ENCODE measurements at regions not wholly inside any gene's neighbourhood (a gene's known extent, or its start where the extent isn't known, plus 50 kb on each side); places are given as distances from the start of the nearest gene placed in this dataset.

GRCh38 chr11:110858547-110858921 is 146.3 kb upstream of the ARHGAP20 start:
- TF ChIP-seq E2F4 (CRISPR knock-in tag; IDR thresholded peaks at IDR 0.05; ENCODE audit: borderline replicate concordance, low read depth) (no peak), ZNF232 (CRISPR knock-in tag; IDR thresholded peaks at IDR 0.05) (no peak), CTCF (IDR thresholded peaks at IDR 0.05) (no peak), USF2 (CRISPR knock-in tag; IDR thresholded peaks at IDR 0.05) (no peak), NR2C2 (CRISPR knock-in tag; IDR thresholded peaks at IDR 0.05) (no peak), ETV6 (CRISPR knock-in tag; IDR thresholded peaks at IDR 0.05) (no peak), ZNF423 (CRISPR knock-in tag; IDR thresholded peaks at IDR 0.05) (no peak), TEAD4 (CRISPR knock-in tag; IDR thresholded peaks at IDR 0.05) (no peak), ZSCAN18 (CRISPR knock-in tag; IDR thresholded peaks at IDR 0.05) (no peak), E2F1 (CRISPR knock-in tag; IDR thresholded peaks at IDR 0.05) (no peak), ATF2 (CRISPR knock-in tag; IDR thresholded peaks at IDR 0.05; ENCODE audit: borderline replicate concordance, low read depth) (no peak), ZNF512 (CRISPR knock-in tag; IDR thresholded peaks at IDR 0.05; ENCODE audit: borderline replicate concordance) (no peak)
